KBM-7 (cell line): ENCODE measurements at regions not wholly inside any gene's neighbourhood (a gene's known extent, or its start where the extent isn't known, plus 50 kb on each side); places are given as distances from the start of the nearest gene placed in this dataset.
"Not testable (repeated sequence)": the region's sequence is repeated elsewhere in the genome, so short reads cannot be mapped to it uniquely, and the experiment has no call there.

Experiments used
- DNase-seq: peaks from one replicate; pipeline ENCODE4 v3.0.0-alpha.2; 2015
- in situ Hi-C: fragments of 300-500 bp; cut with MboI; formaldehyde crosslinking; loops from 2 replicates; pipeline ENCODE4 v1.14.3; 2020; ENCODE audit warnings: low sequenced_read_pairs, low pct_unique_long_range_greater_than_20kb, mixed read lengths

- DNase-seq = no peak
- in situ Hi-C loops = no loop called here
Measured at GRCh38 chr4:156521631-156522030, 450.0 kb downstream of the PDGFC start.

DNA sequence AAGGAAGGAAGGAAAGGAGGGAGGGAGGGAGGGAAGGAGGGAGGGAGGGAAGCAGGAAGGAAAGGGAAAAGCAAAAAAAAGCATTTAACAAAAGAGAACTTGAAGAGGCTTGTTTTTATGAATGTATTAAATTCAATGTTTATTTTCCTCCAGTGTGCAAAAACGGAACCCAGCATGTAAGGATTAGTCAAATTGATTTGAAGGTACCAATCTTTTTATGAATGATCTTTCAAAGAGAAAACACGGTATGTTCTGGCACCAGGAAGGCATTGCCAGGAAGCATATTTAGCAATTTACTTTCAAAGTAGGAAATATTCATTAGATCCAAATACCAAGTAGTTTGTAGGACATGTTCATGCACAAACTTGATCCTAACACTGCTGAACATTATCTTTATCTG, 453.6 kb downstream of the PDGFC start:
- DNase-seq = no peak
- in situ Hi-C loops = no loop called here

DNA sequence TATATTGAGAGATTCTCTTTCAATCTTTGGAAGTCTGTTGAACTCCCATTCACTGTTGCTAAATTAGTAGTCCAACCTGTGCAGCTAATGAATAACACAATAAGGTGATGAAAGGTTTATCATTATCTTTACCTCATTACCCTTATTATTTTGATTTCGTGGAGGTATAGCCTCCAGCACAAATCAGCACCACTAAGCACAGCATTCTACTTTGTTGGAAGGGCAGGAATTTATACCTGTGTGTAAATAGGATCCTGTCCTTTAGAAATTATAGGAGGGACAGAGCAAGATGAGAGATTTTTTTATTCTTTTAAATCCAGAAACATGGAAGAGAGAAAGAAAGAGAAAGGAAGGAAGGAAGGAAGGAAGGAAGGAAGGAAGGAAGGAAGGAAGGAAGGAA, 454.1 kb downstream of the PDGFC start:
- in situ Hi-C loops = no loop called here
- no peak for DNase-seq

GRCh38 chr4:156516698-156517097, 454.9 kb downstream of the PDGFC start:
- in situ Hi-C loops = no loop called here
- DNase-seq = no peak

- DNase-seq = peak; percentile 61
- in situ Hi-C loops = no loop called here
Measured at GRCh38 chr4:156515295-156515694, 456.3 kb downstream of the PDGFC start.

- in situ Hi-C loops = no loop called here
- DNase-seq = no peak
Measured at GRCh38 chr4:156512622-156513021, 459.0 kb downstream of the PDGFC start.

DNA sequence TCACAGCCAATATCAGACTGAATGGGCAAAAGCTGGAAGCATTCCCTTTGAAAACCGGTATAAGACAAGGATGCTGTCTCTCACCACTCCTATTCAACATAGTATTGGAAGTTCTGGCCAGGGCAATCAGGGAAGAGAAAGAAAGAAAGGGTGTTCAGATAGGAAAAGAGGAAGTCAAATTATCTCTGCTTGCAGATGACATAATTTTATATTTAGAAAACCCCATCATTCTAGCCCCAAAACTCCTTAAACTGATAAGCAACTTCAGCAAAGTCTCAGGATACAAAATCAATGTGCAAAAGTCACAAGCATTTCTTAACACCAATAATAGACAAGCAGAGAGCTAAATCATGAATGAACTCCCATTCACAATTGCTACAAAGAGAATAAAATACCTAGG, 461.7 kb downstream of the PDGFC start:
- in situ Hi-C loops = not testable (repeated sequence)
- DNase-seq = peak; percentile 81

DNA sequence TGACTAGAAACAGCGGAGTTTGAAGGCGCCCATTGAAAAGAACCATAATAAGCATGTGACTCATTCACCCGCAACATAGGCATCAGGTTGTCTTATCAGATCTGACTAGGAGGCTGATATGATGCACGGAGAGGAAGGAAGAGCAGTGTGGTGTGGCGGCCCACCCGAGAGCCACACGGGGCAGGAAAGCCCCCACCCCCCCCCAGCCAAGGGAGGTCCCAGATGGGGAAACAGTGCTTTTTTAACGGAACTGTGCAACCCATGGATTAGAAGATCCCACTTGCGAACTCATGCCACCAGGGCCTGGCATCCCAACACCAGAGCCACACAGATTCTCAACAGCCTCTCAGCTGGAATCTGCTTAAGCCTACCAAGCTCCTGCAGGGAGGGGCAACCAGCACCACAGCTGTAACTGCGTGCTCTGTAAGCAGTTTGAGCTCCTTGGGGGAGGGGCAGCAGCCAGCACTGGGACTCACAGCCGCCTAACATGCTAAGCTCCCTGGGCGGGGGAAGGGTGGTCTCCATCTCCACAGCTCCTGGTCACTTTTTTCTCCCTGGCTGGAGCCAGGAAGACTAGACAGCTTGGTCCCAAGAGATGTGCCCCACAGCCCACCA, 466.2 kb downstream of the PDGFC start:
- peak; percentile 98 for DNase-seq
- in situ Hi-C loops = no loop called here

DNA sequence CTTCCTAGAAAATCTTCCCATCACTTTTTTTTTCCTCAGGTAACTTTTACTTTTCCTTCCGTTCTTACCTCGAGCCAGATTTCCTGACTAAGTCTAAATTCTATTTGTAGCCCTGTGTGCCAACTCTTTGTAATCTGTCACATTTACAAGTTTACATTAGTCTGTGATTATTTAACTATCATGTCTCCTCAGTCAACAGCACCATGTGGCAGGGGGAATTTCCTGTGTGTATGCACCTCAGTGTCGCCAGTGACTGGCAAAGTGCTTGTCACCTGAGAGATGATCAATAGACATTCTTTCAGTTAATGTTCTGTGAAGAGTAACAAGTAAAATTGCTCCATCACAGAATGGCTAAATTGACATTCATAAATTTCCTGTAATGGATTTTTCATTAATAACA, 468.5 kb downstream of the PDGFC start:
- in situ Hi-C loops = no loop called here
- DNase-seq = no peak

- in situ Hi-C loops = no loop called here
- DNase-seq = no peak
Measured at GRCh38 chr4:156501962-156502361, 469.6 kb downstream of the PDGFC start.

DNA sequence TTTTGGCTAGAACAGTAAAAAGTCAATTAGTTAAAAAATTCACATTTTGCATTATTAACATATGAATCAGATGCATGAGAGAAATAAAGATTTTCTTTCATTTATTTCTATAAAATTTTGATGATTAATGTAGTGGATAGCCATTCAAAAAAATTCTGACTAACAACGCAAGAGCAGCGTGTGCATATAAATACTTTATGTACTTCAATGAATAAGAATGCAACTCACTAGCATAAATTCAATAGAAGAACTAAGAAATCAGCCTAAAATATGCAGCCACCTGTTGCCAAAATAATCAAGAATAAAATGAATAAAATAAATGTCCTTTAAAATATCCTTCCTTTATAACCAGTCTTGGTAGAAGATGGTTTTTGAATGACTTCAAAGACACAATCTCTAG, 471.9 kb downstream of the PDGFC start:
- DNase-seq = no peak
- in situ Hi-C loops = loop anchor here (25.0 kb wide), 1 partner anchor 163 kb away; no protein-coding TSS in a partner anchor

DNA sequence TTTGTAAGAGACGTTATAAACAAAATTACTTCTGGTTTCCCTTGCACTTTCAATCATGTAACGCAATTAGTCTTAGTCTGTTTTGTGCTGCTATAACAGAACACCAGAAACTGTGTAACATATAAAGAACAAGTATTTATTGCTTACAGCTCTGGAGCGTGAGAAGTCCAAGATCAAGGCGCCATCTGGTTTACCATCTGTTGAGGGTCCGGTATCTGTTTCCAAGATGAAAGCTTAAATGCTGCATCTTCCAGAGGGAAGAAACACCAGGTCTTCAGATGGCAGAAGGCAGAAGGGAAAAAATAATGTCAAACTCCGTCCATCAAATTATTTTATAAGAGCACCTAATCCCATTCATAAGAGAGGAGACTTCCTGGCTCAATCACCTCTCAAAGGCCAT, 474.1 kb downstream of the PDGFC start:
- in situ Hi-C loops = loop anchor here (25.0 kb wide), 1 partner anchor 165 kb away; no protein-coding TSS in a partner anchor
- DNase-seq = no peak

DNA sequence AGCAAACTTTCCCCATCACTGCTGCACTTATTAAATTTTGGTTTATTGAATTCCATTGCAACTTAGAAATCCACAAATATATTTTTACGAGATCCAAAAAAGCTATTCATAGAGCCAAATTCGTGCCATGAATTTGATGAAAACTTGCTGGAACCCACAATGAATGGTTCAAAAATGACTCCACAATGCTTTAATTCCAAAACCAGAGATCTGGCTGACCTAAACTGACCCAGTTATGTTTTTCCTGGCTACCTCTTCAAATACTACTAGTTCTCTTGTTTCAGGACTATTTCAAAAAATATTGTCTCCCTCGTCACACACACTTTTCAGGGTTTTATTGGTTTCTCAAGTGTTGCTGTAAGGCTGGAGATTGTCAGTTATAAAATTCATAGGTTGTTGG, 474.8 kb downstream of the PDGFC start:
- no peak for DNase-seq
- in situ Hi-C loops = loop anchor here (25.0 kb wide), 1 partner anchor 166 kb away; no protein-coding TSS in a partner anchor

DNA sequence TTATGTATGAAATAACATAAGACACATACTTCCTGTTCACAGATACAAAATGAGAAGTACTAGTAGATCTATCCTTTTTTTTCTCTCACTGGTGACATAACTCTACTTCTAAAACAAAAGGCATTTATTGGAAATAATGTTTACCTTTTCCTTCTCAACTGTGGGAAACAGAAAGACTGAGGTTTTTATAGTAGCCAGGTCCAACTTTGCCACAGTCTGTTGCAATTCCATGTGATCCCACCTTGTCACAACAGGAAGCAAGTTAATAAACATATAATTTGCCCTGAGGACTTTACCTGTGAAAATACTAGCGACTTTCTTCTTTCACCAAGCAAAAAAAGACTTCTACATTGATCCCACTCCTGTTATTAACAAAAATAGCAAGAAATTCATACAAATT, 475.8 kb downstream of the PDGFC start:
- DNase-seq = no peak

DNA sequence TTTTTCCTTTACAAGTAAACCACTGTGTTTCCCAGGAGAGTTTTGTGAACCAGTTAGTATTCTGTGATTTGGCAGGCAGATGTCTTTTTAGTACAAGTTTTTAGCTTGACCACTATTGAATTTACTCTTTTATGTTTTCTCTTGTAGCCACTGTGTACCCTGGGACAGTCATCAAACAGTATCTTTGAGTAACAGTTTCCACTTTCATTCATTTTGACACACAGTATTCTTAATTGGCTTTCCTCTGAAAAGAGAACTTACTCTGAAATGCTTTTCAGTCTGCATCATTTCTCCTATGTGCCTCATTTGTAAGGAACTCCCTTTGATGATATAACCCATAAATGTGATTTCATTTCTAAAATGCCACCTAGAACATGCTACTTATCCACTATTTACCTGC, 476.5 kb downstream of the PDGFC start:
- DNase-seq = no peak
- in situ Hi-C loops = loop anchor here (25.0 kb wide), 1 partner anchor 167 kb away; no protein-coding TSS in a partner anchor

More for the DNA sequence above, 475.8 kb downstream of the PDGFC start:
- in situ Hi-C loops = loop anchor here (25.0 kb wide), 1 partner anchor 166 kb away; no protein-coding TSS in a partner anchor

DNA sequence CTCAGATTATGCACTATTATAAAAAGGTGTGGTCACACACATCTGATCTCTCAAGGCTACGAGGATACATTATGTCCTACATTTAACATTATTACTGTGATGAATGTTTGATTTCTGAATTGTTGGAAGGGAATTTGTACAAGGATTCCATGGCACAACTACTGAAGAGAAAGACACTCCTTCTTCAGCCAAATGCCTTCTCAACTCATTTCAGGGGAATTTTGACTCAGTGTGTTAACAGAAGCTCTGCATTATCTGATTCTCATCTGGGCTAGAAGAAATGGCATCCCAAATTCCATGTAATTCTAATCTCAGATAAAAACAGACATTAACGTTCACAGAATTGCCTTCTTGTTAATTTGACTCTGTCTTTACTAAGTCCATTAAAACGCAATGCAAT, 477.7 kb downstream of the PDGFC start:
- in situ Hi-C loops = loop anchor here (25.0 kb wide), 1 partner anchor 168 kb away; no protein-coding TSS in a partner anchor
- no peak for DNase-seq

DNA sequence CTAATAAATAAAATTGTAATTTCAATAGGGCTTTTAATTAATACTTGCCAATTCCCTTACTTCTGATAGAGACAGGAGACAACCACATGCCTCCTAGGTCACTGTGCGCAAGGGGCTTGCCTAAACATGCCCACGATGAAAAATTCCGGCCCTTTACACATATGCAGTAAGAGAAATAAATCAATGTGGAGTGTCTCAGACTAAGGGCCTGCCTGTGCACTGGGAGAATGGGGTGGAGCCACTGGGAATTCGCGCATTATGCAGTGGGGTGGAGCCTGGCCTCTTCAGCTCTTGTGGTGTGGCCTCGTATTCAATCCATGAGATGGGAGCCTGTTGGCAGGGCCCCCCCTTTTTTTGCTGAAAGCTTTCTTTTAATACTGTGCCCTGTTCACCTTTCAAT, 484.5 kb downstream of the PDGFC start:
- DNase-seq = no peak
- in situ Hi-C loops = loop anchor here (25.0 kb wide), 1 partner anchor 175 kb away; no protein-coding TSS in a partner anchor

- in situ Hi-C loops = loop anchor here (25.0 kb wide), 1 partner anchor 180 kb away; no protein-coding TSS in a partner anchor
- DNase-seq = no peak
Measured at GRCh38 chr4:156481845-156482244, 489.8 kb downstream of the PDGFC start.

- in situ Hi-C loops = loop anchor here (25.0 kb wide), 1 partner anchor 185 kb away; no protein-coding TSS in a partner anchor
Measured at GRCh38 chr4:156477636-156478035, 494.0 kb downstream of the PDGFC start.

GRCh38 chr4:156476359-156476758, 495.2 kb downstream of the PDGFC start:
- peak; percentile 7 for DNase-seq

More at GRCh38 chr4:156477636-156478035, 494.0 kb downstream of the PDGFC start:
- DNase-seq = peak; percentile 31

GRCh38 chr4:156475322-156475721, 496.3 kb downstream of the PDGFC start:
- in situ Hi-C loops = loop anchor here (25.0 kb wide), 1 partner anchor 187 kb away; no protein-coding TSS in a partner anchor
- peak; percentile 63 for DNase-seq

More at GRCh38 chr4:156476359-156476758, 495.2 kb downstream of the PDGFC start:
- in situ Hi-C loops = loop anchor here (25.0 kb wide), 1 partner anchor 186 kb away; no protein-coding TSS in a partner anchor
